ENCODE measurements at regions not wholly inside any gene's neighbourhood (a gene's known extent, or its start where the extent isn't known, plus 50 kb on each side); places are given as distances from the start of the nearest gene placed in this dataset.

- intact Hi-C loops (cut with DNase I): no loop called here
- no peak overlapping the region for H3K27ac ChIP-seq (replicated peaks in 1 of 4)
- 89% methylated on average over 2 of the region's 2 CpGs for WGBS
- H3K36me3 ChIP-seq: no peaks in the 10 kb centered on the region
- H3K4me3 ChIP-seq: no peak overlapping the region
- no peaks in the 10 kb centered on the region for H3K27me3 ChIP-seq
- no peaks in the 10 kb centered on the region for H3K4me1 ChIP-seq
- DNase-seq (ENCODE audit: extremely low spot score): no peak
- no peak for TF ChIP-seq POLR2A (IDR thresholded peaks at IDR 0.05; ENCODE audit: low read depth)
- TF ChIP-seq EP300 (IDR thresholded peaks at IDR 0.05): no peak
- no peak for TF ChIP-seq POLR2AphosphoS5 (IDR thresholded peaks at IDR 0.05)
- TF ChIP-seq, protein P1, sequence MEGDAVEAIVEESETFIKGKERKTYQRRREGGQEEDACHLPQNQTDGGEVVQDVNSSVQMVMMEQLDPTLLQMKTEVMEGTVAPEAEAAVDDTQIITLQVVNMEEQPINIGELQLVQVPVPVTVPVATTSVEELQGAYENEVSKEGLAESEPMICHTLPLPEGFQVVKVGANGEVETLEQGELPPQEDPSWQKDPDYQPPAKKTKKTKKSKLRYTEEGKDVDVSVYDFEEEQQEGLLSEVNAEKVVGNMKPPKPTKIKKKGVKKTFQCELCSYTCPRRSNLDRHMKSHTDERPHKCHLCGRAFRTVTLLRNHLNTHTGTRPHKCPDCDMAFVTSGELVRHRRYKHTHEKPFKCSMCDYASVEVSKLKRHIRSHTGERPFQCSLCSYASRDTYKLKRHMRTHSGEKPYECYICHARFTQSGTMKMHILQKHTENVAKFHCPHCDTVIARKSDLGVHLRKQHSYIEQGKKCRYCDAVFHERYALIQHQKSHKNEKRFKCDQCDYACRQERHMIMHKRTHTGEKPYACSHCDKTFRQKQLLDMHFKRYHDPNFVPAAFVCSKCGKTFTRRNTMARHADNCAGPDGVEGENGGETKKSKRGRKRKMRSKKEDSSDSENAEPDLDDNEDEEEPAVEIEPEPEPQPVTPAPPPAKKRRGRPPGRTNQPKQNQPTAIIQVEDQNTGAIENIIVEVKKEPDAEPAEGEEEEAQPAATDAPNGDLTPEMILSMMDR (IDR thresholded peaks at IDR 0.05): no peak
- H3K9me3 ChIP-seq: peaks cover 0 to 4% (median 0%) of the 10 kb centered on the region in 4 donors
These were observed 661.1 kb upstream of the ZNF804A start for GRCh38 chr2:183937220-183937619.

DNA sequence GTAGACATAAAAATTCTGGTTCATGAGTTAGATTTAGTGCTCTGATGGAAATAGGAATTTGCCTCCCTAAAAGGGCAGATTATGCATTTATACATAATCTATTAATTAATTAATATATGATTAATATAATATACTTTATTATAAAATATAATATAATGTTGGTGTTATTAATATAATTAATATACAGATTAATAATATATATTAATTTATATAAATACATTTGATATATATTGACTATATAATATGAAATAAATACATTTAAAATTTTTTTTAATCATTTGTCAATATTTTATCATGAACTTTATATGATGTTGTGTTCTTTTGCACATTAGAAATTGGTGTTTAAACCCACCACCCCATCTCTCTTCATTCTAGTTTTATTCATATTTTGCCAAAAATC is 652.1 kb upstream of the ZNF804A start:
- no peak for DNase-seq (ENCODE audit: extremely low spot score)
- no peak overlapping the region for H3K4me3 ChIP-seq
- TF ChIP-seq EP300 (IDR thresholded peaks at IDR 0.05): no peak
- TF ChIP-seq POLR2AphosphoS5 (IDR thresholded peaks at IDR 0.05): no peak
- no peak for TF ChIP-seq POLR2A (IDR thresholded peaks at IDR 0.05; ENCODE audit: low read depth)
- TF ChIP-seq, protein P1 (IDR thresholded peaks at IDR 0.05): no peak
- no peaks in the 10 kb centered on the region for H3K36me3 ChIP-seq
- intact Hi-C loops (cut with DNase I): no loop called here
- H3K27ac ChIP-seq (replicated peaks in 1 of 4): no peak overlapping the region
- H3K9me3 ChIP-seq: no peaks in the 10 kb centered on the region
- H3K4me1 ChIP-seq: peaks cover 0 to 4% (median 0%) of the 10 kb centered on the region in 4 donors
- H3K27me3 ChIP-seq: no peaks in the 10 kb centered on the region

- Histone ChIP-seq H3K4me3 (no peak overlapping the region), H3K27ac (replicated peaks in 1 of 4) (no peak overlapping the region), H3K36me3 (no peaks in the 10 kb centered on the region), H3K27me3 (no peaks in the 10 kb centered on the region), H3K9me3 (no peaks in the 10 kb centered on the region), H3K4me1 (peaks cover 0 to 4% (median 0%) of the 10 kb centered on the region in 4 donors)
- TF ChIP-seq EP300 (IDR thresholded peaks at IDR 0.05): no peak
- no peak for TF ChIP-seq POLR2AphosphoS5 (IDR thresholded peaks at IDR 0.05)
- no peak for TF ChIP-seq POLR2A (IDR thresholded peaks at IDR 0.05; ENCODE audit: low read depth)
- TF ChIP-seq, protein P1 (IDR thresholded peaks at IDR 0.05): no peak
- intact Hi-C loops (cut with DNase I): no loop called here
- WGBS: 58% methylated on average over 1 of the region's 1 CpG
- DNase-seq (ENCODE audit: extremely low spot score): no peak
These were observed 649.5 kb upstream of the ZNF804A start for GRCh38 chr2:183948861-183949260.

- Histone ChIP-seq H3K4me1 (peaks cover 0 to 4% (median 0%) of the 10 kb centered on the region in 4 donors), H3K4me3 (no peak overlapping the region), H3K36me3 (no peaks in the 10 kb centered on the region), H3K9me3 (no peaks in the 10 kb centered on the region), H3K27ac (replicated peaks in 1 of 4) (no peak overlapping the region), H3K27me3 (no peaks in the 10 kb centered on the region)
- TF ChIP-seq, protein P1 (IDR thresholded peaks at IDR 0.05): no peak
- TF ChIP-seq EP300 (IDR thresholded peaks at IDR 0.05): no peak
- intact Hi-C loops (cut with DNase I): no loop called here
- WGBS: 71% methylated on average over 1 of the region's 1 CpG
- no peak for DNase-seq (ENCODE audit: extremely low spot score)
These were observed 647.7 kb upstream of the ZNF804A start for GRCh38 chr2:183950673-183951072.

GRCh38 chr2:183951630-183952029 is 646.7 kb upstream of the ZNF804A start:
- no peaks in the 10 kb centered on the region for H3K9me3 ChIP-seq
- DNase-seq (ENCODE audit: extremely low spot score): no peak
- H3K27ac ChIP-seq (replicated peaks in 1 of 4): no peak overlapping the region
- peaks cover 0 to 4% (median 0%) of the 10 kb centered on the region in 4 donors for H3K4me1 ChIP-seq
- H3K27me3 ChIP-seq: no peaks in the 10 kb centered on the region
- TF ChIP-seq POLR2A (IDR thresholded peaks at IDR 0.05; ENCODE audit: low read depth) (no peak), EP300 (IDR thresholded peaks at IDR 0.05) (no peak), POLR2AphosphoS5 (IDR thresholded peaks at IDR 0.05) (no peak)
- TF ChIP-seq, protein P1 (IDR thresholded peaks at IDR 0.05): no peak
- intact Hi-C loops (cut with DNase I): no loop called here
- WGBS: 79% methylated on average over 2 of the region's 2 CpGs
- H3K36me3 ChIP-seq: no peaks in the 10 kb centered on the region
- no peak overlapping the region for H3K4me3 ChIP-seq

All from esophagus muscularis mucosa (tissue), 4 donors.